ENCODE measurements at regions not wholly inside any gene's neighbourhood (a gene's known extent, or its start where the extent isn't known, plus 50 kb on each side); places are given as distances from the start of the nearest gene placed in this dataset.

- FAIRE-seq, result no peak
Measured at GRCh38 chr4:1493540-1494287, 87.5 kb upstream of the NKX1-1 start.

DNA sequence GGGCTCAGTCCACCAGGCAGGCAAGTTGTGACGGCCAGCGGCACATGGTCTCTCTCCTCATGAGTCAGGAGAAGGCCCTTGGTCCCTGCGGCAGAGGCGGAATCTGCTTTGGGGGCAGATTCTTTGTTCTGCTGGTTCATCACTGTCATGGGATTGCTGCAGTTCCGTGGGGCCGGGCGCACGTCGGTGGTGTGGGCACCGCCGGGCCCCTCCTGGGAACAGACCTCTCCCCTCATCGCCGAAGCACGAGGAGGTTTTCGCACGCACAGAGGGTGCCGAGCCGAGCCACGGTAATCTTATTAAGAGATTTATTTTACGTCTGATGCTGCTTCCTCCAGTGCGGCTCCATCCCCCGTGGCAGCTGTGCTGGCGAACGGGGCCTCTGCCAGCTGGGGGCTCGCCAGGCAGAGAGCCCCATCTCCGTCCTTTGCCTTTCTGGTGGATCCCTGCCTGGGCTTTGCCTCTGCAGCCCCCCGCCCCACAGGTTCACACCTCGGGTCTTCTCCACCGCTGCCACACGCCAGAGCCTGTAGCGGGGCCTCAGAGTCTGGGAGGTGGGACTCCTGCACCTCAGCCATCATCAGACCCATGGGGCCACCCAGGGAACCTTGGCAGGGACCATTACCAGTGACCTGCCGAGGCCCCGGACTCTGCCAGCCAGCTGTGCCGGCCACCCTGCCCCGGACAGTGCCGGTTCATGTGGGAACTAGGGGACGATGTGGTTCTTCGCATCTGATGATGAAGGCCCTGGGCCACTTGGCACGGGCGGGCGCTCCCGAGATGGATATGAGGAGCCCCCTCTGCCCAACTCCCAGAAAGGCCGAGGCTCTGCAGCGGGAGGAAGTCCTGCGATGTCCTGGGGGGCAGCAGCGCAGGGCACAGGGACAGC is 86.7 kb upstream of the NKX1-1 start:
- no peak for FAIRE-seq

DNA sequence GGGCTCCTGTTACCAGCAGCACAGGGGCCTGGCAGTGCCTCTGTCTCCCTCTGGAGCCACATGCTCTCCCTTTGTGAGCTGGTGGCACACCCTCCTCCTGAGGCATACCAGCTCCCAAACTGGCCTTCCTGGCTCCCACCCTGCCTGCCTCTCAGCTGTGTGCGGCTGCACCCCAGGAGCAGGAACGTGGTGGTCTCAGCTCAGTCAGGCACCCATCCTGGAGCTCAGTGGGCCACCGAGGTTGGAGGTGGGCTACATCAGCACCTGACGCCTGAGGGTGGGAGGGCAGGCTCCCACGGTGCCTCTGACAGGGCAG is 85.9 kb upstream of the NKX1-1 start:
- FAIRE-seq, result no peak

- FAIRE-seq, result no peak
Measured at GRCh38 chr4:1491328-1492141, 85.3 kb upstream of the NKX1-1 start.

DNA sequence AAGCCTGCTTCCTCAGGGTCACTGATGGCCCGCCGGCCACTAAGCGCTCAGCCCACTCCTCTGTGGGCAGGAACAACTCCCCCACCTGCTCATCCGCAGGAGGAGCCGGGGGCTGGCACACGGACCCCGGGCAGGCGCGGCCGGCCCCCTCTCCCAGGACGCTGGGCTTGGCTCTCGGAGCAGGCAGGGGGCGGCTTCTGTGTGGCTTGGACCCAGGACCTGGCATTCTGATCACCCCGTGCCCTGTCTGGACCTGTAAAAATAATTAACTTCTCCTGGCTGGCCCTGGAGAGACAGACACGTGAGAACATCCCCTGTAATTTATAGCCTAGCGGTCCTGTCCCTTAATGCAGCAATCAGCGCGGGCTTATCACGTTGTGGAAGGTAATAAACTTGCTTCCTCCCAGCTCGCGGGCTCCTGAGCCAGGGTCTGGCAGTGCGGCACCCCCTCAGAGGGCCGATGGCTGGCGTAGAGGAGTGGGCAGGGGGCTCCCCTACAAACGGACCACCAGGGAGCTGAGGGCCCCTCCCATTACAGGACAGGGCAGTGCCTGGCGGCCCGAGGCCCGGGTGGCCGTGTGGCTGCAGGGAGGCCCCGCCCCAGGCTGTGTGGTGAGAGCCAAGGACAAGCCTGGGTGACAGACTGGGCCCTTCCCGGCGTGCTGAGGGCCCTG is 84.5 kb upstream of the NKX1-1 start:
- no peak for FAIRE-seq

GRCh38 chr4:1490011-1490653 is 83.9 kb upstream of the NKX1-1 start:
- FAIRE-seq, result no peak

- FAIRE-seq, result no peak
Measured at GRCh38 chr4:1489639-1489995, 83.4 kb upstream of the NKX1-1 start.

- FAIRE-seq, result no peak
Measured at GRCh38 chr4:1488831-1489638, 82.8 kb upstream of the NKX1-1 start.

DNA sequence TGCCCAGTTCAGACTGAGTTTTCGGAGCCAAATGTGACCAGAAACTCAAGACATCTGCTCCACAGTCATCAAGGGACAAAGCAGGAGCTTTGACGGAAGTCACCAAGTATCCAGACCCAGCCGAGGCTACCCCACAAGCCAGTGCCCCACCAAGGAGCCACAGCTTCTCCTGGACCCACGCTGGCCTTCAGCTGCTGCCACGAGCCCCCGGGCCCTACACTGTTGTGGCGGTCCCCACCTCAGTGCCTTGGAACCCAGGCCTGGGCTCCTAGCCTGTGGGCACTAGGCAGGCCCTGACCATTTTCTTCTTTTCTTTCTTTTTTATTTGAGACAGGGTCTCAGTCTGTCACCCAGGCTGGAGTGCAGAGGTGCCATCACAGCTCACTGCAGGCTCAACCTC is 82.1 kb upstream of the NKX1-1 start:
- FAIRE-seq, result no peak

GRCh38 chr4:1487761-1488160 is 81.5 kb upstream of the NKX1-1 start:
- no peak for FAIRE-seq

DNA sequence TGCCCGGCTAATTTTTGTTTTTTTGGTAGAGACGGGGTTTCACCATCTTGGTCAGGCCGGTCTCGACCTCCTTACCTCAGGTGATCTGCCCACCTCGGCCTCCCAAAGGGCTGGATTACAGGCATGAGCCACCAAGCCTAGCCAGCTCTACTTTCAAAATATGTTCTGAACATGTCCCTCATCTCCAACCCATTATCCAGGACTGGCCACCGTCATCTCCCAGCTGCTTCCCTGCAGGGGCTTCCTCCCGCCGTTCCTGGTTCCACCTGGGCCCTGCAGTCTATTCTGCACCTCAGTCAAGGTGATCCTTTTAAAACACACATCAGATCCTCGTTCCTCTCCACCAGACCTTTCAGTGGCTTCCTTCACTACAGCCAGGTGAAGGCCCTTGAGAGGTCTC is 80.9 kb upstream of the NKX1-1 start:
- FAIRE-seq, result no peak

GRCh38 chr4:1485280-1485679 is 79.0 kb upstream of the NKX1-1 start:
- no peak for FAIRE-seq

- no peak for FAIRE-seq
Measured at GRCh38 chr4:1480720-1481119, 74.5 kb upstream of the NKX1-1 start.

- no peak for FAIRE-seq
Measured at GRCh38 chr4:1479454-1479853, 73.2 kb upstream of the NKX1-1 start.

DNA sequence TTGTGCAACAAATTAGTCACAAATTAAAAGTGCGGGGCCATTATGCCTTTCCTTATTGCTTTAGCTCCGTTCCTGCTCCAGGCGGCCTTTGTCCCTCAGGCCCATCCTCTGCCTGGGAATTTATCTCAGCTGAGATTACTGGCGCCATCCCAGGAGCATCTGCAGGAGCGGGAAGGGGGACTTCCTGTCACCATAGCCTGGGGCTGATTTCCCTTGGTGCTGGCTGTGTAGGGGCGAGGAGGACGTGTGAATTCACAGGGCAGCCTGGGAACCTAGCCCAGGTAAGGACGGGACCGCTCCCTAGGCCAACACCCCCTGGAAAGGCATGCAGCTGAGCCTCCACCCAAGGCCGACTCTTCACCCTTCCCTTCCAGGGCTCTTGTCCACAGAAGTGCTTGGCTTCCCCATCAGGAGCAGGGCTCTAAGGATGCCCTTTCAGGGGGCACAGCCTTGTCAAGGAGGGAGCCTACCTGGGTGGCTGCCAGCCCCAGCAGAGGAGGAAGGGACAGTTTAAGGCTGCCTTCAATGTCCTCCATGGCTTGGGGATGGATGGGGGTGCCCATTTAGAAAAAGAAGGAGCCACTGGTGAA is 72.6 kb upstream of the NKX1-1 start:
- FAIRE-seq, result no peak

- no peak for FAIRE-seq
Measured at GRCh38 chr4:1477045-1477840, 71.0 kb upstream of the NKX1-1 start.

GRCh38 chr4:1476140-1476513 is 69.9 kb upstream of the NKX1-1 start:
- FAIRE-seq, result no peak

GRCh38 chr4:1475277-1476139 is 69.3 kb upstream of the NKX1-1 start:
- FAIRE-seq, result no peak

Data from TTC549 (cell line).